Stomach (tissue), 4 donors: ENCODE measurements at regions not wholly inside any gene's neighbourhood (a gene's known extent, or its start where the extent isn't known, plus 50 kb on each side); places are given as distances from the start of the nearest gene placed in this dataset.

Experiments used
- CTCF ChIP-seq, 7 experiments: fragments of 450-650 bp in 4 of 7; fragments of 200-600 bp in 3 of 7; sonication (generic) in 3 of 7; IDR thresholded peaks; one replicate each; pipeline ENCODE4 v1.5.1; 2016 to 2019; ENCODE audit warnings: antibody characterized with exemption in 7 of 7, control low read depth in 2 of 7, mild to moderate bottlenecking in 1 of 7
- EP300 ChIP-seq: sonication (generic); formaldehyde crosslinking; IDR thresholded peaks from one replicate; pipeline ENCODE4 v1.6.1; 2017; ENCODE audit warnings: antibody characterized with exemption

- no peak for TF ChIP-seq CTCF (IDR thresholded peaks at IDR 0.05)
- TF ChIP-seq EP300 = no peak
Observed at GRCh38 chr1:95537176-95537575, 303.2 kb downstream of the RWDD3 start.
